Spleen (tissue), 11 donors: ENCODE measurements at regions not wholly inside any gene's neighbourhood (a gene's known extent, or its start where the extent isn't known, plus 50 kb on each side); places are given as distances from the start of the nearest gene placed in this dataset.

Source experiments
- DNase-seq: peaks from one replicate; pipeline ENCODE4 v3.0.0-alpha.2; 2020
- H3K27ac ChIP-seq, 8 donors: fragments of 200-600 bp; sonication (generic) in 7 of 8; 1 replicate in 4 of 8; 2 replicates in 4 of 8; pipeline versions ENCODE4 v1.5.0 to v1.8.0; 2016 to 2021; ENCODE audit warnings: inconsistent platforms in 4 of 8, mild to moderate bottlenecking in 4 of 8, moderate library complexity in 1 of 8
- H3K27me3 ChIP-seq, 7 donors: fragments of 200-600 bp; sonication (generic) in 6 of 7; replicated peaks in 1 of 7; 1 replicate in 4 of 7; 2 replicates in 3 of 7; pipeline versions ENCODE4 v1.5.0 to v1.8.0; 2016 to 2021; ENCODE audit warnings: inconsistent platforms in 3 of 7, mild to moderate bottlenecking in 1 of 7
- H3K36me3 ChIP-seq, 6 donors: fragments of 200-600 bp; sonication (generic) in 5 of 6; 1 replicate in 4 of 6; 2 replicates in 2 of 6; pipeline versions ENCODE4 v1.5.0 to v1.8.0; 2016 to 2021; ENCODE audit warnings: inconsistent platforms in 2 of 6
- H3K4me1 ChIP-seq, 6 donors: fragments of 200-600 bp; sonication (generic) in 5 of 6; 1 replicate in 3 of 6; 2 replicates in 3 of 6; pipeline versions ENCODE4 v1.5.0 to v1.8.0; 2016 to 2021; ENCODE audit warnings: inconsistent platforms in 3 of 6
- H3K4me3 ChIP-seq, 8 donors: fragments of 200-600 bp; sonication (generic) in 7 of 8; 1 replicate in 4 of 8; 2 replicates in 4 of 8; pipeline versions ENCODE4 v1.5.0 to v1.8.0; 2016 to 2021; ENCODE audit warnings: inconsistent platforms in 4 of 8, mild to moderate bottlenecking in 4 of 8, moderate library complexity in 2 of 8
- H3K9me3 ChIP-seq, 8 donors: fragments of 200-600 bp; sonication (generic) in 7 of 8; 1 replicate in 4 of 8; 2 replicates in 4 of 8; pipeline versions ENCODE4 v1.5.0 to v1.8.0; 2016 to 2021; ENCODE audit warnings: inconsistent platforms in 4 of 8
- POLR2A ChIP-seq, 3 donors: fragments of 450-650 bp; IDR thresholded peaks; one replicate each; pipeline ENCODE4 v1.5.1; 2017; ENCODE audit warnings: antibody characterized with exemption in 3 of 3, mild to moderate bottlenecking in 1 of 3
- POLR2AphosphoS5 ChIP-seq, 3 donors: sonication (generic); formaldehyde crosslinking; IDR thresholded peaks; one replicate each; pipeline ENCODE4 v1.5.1; 2017; ENCODE audit warnings: antibody characterized with exemption in 3 of 3
- WGBS, 5 donors: extraction: QIAGEN DNeasy Blood & Tissue Kit in 3 of 5; methylation state at CpG; one replicate each; pipeline versions ENCODE4 v1.1.5 to v1.1.7; 2013 to 2018; 5-methylcytosine and 5-hydroxymethylcytosine counted together
- intact Hi-C: fragments of 100-400 bp; cut with DNase I; formaldehyde crosslinking; loops from one replicate; pipeline ENCODE4 v1.15.0; 2023; ENCODE audit warnings: low total_unique reads
- TF ChIP-seq, protein P1 (sequence below), 11 experiments: fragments of 200-600 bp in 7 of 11; fragments of 450-650 bp in 4 of 11; sonication (generic) in 4 of 11; IDR thresholded peaks in 8 of 11; conservative IDR thresholded peaks in 3 of 11; 1 replicate in 7 of 11; 2 replicates in 4 of 11; pipeline versions ENCODE4 v1.4.0 to v1.8.0; 2016 to 2021; ENCODE audit warnings: antibody characterized with exemption in 11 of 11, inconsistent platforms in 4 of 11, mild to moderate bottlenecking in 1 of 11
- donor health status: healthy with polysubstance abuse.
- donor health status: DM: no; HTN: no; CAD: no; lungs with moderate emphysema.
- donor health status: DM: no; HTN: no; CAD: no.
- donor health status: Bipolar disorder and iron deficiency.
- donor health status: healthy.
- donor health status: DM: no; HTN: no; CAD: no.
- donor health status: DM: yes; HTN: yes; CAD: no.

DNA sequence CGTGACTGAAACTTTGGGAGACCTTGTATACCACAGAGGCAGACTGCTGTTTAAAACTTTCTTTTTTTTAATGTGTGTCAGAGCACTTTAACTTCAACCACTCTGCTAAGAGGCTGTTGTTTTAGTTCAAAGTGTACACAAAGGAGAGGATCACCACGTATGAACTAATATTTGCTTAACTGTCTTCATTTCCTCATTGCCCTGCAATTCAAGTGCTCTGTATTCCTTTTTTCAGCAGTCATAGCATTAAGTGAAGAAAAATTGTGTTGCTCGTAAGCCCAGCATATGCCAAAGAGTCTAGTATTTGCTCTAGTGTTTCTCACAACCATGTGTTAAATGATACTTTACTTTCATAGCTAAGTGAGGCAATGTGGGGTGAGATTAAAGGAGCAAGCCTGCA, 63.0 kb upstream of the HHIP start:
- H3K4me3 ChIP-seq, result no peak overlapping the region
- H3K9me3 ChIP-seq, result peaks cover 0 to 10% (median 6%) of the 10 kb centered on the region in 8 donors
- WGBS, 5 donors, result 69 to 74% (median 72%) methylated on average over 3 of the region's 3 CpGs
- no peaks in the 10 kb centered on the region for H3K27me3 ChIP-seq
- DNase-seq, result no peak
- no peaks in the 10 kb centered on the region for H3K4me1 ChIP-seq
- no peak overlapping the region for H3K27ac ChIP-seq
- intact Hi-C loops, result no loop called here
- H3K36me3 ChIP-seq, result no peaks in the 10 kb centered on the region
- TF ChIP-seq, protein P1, sequence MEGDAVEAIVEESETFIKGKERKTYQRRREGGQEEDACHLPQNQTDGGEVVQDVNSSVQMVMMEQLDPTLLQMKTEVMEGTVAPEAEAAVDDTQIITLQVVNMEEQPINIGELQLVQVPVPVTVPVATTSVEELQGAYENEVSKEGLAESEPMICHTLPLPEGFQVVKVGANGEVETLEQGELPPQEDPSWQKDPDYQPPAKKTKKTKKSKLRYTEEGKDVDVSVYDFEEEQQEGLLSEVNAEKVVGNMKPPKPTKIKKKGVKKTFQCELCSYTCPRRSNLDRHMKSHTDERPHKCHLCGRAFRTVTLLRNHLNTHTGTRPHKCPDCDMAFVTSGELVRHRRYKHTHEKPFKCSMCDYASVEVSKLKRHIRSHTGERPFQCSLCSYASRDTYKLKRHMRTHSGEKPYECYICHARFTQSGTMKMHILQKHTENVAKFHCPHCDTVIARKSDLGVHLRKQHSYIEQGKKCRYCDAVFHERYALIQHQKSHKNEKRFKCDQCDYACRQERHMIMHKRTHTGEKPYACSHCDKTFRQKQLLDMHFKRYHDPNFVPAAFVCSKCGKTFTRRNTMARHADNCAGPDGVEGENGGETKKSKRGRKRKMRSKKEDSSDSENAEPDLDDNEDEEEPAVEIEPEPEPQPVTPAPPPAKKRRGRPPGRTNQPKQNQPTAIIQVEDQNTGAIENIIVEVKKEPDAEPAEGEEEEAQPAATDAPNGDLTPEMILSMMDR (IDR thresholded peaks at IDR 0.05 in 8 of 11, conservative IDR thresholded peaks at IDR 0.05 in 3 of 11), result no peak
- no peak for TF ChIP-seq POLR2A (IDR thresholded peaks at IDR 0.05)
- TF ChIP-seq POLR2AphosphoS5 (IDR thresholded peaks at IDR 0.05), result no peak

DNA sequence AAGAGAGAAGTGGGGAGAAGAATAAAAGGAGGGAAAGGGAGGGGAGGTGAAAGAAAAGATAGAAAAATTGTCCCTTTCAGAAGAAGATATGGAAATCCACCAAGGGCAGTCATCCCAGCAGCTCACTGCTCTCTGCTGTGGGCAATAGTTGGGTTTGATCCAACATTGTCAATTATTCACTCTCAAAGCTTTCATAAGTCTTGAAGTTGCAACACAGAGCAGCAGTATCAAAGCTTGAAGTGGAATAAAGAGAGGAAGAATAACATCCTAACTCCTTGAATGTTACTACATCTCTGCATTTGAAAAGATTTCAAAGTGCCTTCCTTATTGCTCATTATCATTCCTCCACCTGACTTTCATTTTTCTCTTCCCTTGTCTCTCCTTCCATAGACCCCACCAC, 62.3 kb upstream of the HHIP start:
- no peaks in the 10 kb centered on the region for H3K27me3 ChIP-seq
- no peak for DNase-seq
- H3K4me3 ChIP-seq, result no peak overlapping the region
- TF ChIP-seq, protein P1 (IDR thresholded peaks at IDR 0.05 in 8 of 11, conservative IDR thresholded peaks at IDR 0.05 in 3 of 11), result no peak
- TF ChIP-seq POLR2AphosphoS5 (IDR thresholded peaks at IDR 0.05), result no peak
- no peaks in the 10 kb centered on the region for H3K36me3 ChIP-seq
- H3K9me3 ChIP-seq, result peaks cover 0 to 15% (median 9%) of the 10 kb centered on the region in 8 donors
- intact Hi-C loops, result no loop called here
- no peaks in the 10 kb centered on the region for H3K4me1 ChIP-seq
- H3K27ac ChIP-seq, result no peak overlapping the region

DNA sequence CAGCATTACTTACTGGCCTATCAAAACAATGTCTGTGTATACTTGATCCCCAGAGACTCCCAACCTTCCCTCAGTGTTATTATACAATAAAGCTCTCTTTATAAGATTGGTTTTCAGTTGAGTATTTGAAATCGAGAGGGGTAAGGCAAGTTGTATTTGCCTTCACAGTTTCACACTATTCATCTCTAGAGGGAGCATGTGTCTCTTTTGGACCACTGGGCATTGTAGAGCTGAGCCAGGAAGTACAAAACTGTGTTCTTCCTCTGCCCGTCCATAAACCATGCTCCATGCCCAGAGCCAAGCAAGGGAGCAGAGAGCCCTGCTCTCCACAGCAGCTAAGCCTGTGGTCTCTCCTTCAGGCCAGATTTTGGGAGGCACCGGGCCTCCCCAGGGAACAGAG, 61.5 kb upstream of the HHIP start:
- no peaks in the 10 kb centered on the region for H3K36me3 ChIP-seq
- H3K27me3 ChIP-seq, result no peaks in the 10 kb centered on the region
- H3K9me3 ChIP-seq, result peaks cover 0 to 15% (median 9%) of the 10 kb centered on the region in 8 donors
- no peak overlapping the region for H3K4me3 ChIP-seq
- H3K27ac ChIP-seq, result no peak overlapping the region
- TF ChIP-seq POLR2A (IDR thresholded peaks at IDR 0.05) (no peak), POLR2AphosphoS5 (IDR thresholded peaks at IDR 0.05) (no peak)
- TF ChIP-seq, protein P1 (IDR thresholded peaks at IDR 0.05 in 8 of 11, conservative IDR thresholded peaks at IDR 0.05 in 3 of 11), result no peak
- intact Hi-C loops, result no loop called here
- WGBS, 5 donors, result 61 to 74% (median 71%) methylated on average over 3 of the region's 3 CpGs
- no peak for DNase-seq
- H3K4me1 ChIP-seq, result no peaks in the 10 kb centered on the region

DNA sequence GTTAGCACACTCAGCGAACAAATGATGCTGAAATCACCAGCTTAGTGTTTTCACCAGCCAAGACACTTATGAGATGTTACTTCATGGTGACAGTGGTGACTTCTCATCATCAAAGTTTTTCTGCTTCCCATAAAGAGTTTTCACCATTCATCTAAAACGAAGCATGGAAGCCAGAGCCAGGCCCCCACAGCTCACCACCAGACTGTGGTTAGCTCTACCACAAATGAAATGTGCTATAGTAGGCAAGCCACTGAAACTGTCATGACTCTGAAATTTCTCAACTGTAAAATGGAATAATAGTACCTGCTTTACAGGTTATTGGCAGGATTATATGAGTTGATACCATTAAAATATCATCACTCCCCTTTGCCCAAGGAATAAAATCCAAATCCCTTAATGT, 56.4 kb upstream of the HHIP start:
- no peak overlapping the region for H3K4me3 ChIP-seq
- peaks cover 0 to 15% (median 9%) of the 10 kb centered on the region in 8 donors for H3K9me3 ChIP-seq
- no peak for DNase-seq
- WGBS, 5 donors, result 56 to 72% (median 62%) methylated on average over 2 of the region's 2 CpGs
- H3K4me1 ChIP-seq, result no peaks in the 10 kb centered on the region
- no peaks in the 10 kb centered on the region for H3K27me3 ChIP-seq
- TF ChIP-seq POLR2A (IDR thresholded peaks at IDR 0.05) (no peak), POLR2AphosphoS5 (IDR thresholded peaks at IDR 0.05) (no peak)
- TF ChIP-seq, protein P1 (IDR thresholded peaks at IDR 0.05 in 8 of 11, conservative IDR thresholded peaks at IDR 0.05 in 3 of 11), result no peak
- H3K27ac ChIP-seq, result no peak overlapping the region
- H3K36me3 ChIP-seq, result no peaks in the 10 kb centered on the region
- intact Hi-C loops, result no loop called here
